HFF-Myc (cell line): ENCODE measurements at regions not wholly inside any gene's neighbourhood (a gene's known extent, or its start where the extent isn't known, plus 50 kb on each side); places are given as distances from the start of the nearest gene placed in this dataset.

Experiments
- DNase-seq: peaks from one replicate; pipeline ENCODE4 v3.0.0-alpha.2; 2011; ENCODE audit warnings: low read depth; ENCODE audit errors: extremely low read depth
- H3K4me3 ChIP-seq: replicated peaks from 2 replicates; pipeline ENCODE4 v1.5.1; 2011; ENCODE audit warnings: low read depth, mild to moderate bottlenecking, control low read depth, low read length
- TF ChIP-seq, protein P1 (sequence below): IDR thresholded peaks from 2 replicates; pipeline ENCODE4 v1.5.1; 2012; ENCODE audit warnings: mild to moderate bottlenecking, low read depth, low read length, control low read depth; ENCODE audit errors: missing control alignments

DNA sequence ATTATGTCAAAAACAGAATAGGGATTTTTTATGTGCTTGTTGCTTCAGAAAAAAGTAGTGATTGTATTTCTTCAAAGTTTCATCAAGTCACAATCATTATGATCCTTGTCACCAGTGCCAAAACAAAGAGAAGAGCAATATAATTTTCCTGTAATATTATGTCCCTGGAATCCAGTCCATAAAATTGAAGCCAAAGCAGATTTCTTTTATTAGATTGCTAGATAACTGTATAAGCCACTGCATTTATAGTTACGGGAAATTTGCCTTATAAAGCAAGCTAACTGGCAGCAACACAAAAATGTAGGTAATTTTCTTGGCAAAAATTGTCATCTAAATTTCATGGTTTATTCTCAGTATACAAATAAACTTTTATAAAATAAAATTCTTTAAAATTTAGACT lies 296.1 kb upstream of the ANKRD50 start:
- DNase-seq: no peak
- TF ChIP-seq, protein P1, sequence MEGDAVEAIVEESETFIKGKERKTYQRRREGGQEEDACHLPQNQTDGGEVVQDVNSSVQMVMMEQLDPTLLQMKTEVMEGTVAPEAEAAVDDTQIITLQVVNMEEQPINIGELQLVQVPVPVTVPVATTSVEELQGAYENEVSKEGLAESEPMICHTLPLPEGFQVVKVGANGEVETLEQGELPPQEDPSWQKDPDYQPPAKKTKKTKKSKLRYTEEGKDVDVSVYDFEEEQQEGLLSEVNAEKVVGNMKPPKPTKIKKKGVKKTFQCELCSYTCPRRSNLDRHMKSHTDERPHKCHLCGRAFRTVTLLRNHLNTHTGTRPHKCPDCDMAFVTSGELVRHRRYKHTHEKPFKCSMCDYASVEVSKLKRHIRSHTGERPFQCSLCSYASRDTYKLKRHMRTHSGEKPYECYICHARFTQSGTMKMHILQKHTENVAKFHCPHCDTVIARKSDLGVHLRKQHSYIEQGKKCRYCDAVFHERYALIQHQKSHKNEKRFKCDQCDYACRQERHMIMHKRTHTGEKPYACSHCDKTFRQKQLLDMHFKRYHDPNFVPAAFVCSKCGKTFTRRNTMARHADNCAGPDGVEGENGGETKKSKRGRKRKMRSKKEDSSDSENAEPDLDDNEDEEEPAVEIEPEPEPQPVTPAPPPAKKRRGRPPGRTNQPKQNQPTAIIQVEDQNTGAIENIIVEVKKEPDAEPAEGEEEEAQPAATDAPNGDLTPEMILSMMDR: no peak
- H3K4me3 ChIP-seq: no peak overlapping the region

DNA sequence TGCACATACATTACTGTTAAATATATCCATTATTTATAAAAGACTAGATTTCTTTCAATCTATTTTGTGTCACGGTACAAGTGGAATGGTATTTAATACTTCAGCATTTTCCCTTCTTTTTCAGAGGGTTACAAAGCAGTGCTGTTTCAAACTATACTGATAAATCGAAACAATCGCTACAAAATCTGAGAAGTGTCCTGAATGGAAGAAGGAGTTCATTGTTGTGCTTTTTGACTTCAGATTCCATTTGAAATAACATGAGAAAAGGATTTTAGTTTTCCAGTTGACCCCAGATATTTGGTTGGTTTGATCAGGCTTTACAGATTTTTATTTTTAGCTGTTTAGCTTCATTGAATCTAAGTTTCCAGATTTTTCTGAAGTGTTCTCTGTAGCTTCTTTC lies 292.1 kb upstream of the ANKRD50 start:
- no peak for DNase-seq
- no peak overlapping the region for H3K4me3 ChIP-seq
- TF ChIP-seq, protein P1: no peak

DNA sequence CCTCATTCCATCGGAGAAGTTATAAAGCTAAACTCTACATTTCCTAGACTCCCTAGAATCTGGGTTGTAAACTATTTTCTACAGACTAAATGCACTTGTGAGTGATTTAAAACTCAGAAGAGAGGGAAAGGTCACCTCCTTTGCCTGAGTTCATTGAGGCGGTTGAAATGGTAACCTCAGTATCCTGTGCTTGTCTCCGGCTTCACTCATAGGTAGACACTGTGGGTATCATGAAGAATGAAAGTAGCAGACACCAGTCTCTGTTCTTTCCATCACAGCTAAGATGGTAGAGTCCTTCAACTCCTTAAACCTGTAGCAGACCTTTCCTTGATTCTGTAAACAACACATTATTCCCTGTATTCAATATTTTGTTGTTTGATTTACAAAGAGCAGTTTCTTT lies 291.3 kb upstream of the ANKRD50 start:
- H3K4me3 ChIP-seq: no peak overlapping the region
- DNase-seq: no peak
- TF ChIP-seq, protein P1: no peak

DNA sequence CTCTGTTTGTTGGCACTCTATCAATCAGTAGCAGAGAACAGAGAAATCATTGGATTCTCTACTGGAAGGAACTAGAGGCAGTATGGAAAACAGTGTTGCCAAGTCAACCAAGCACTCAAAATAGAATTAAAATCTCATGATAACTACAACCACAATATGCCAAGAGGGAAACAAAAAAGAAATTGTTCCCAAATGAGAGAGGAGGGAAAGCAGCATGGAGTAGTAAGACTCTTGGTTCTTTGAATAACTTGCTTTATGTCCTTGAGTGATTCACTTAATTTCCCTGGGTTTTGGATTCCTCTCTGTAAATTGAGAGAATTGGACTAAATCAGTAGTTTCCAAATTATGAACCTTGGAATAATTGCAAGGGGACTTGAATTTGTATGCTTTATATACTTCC lies 285.5 kb upstream of the ANKRD50 start:
- TF ChIP-seq, protein P1: no peak
- H3K4me3 ChIP-seq: no peak overlapping the region
- no peak for DNase-seq

DNA sequence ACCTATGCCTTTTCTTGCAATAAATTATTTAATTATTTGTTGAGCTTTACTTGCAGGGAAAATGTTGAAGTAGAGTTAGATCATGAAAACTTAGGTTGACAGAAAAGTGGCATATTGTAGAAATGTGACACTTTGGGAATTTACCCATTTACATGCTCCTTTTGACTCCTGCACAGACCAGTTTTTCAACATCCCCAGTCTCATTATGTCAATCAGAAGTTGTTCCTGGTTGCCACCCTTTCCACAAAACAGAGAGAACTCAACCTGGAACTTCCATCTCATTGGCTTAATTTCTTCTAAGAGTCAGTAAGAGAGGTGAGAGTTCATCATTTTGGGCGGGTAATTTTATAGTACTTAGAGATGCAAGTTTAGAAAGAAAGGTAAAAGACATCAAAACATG lies 284.6 kb upstream of the ANKRD50 start:
- no peak for DNase-seq
- no peak overlapping the region for H3K4me3 ChIP-seq
- TF ChIP-seq, protein P1: no peak

DNA sequence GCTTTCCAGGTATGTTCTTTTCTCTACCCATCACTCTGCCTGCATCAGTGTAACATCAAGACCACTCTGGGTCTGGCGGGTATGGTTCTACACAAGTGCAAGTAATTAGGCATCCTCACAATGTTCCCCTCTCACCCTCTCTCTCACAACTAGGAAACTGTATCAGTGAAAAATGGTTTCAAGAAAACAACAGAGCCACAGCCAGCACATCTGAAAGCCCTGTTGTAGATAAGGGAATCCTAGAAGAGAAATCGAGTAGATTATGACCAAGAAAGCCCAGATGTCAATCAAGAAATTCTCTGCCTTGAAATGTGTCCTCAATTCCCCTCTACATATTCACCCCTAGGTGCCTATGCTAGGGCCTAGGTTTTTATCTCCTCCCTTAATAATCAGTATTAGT lies 281.3 kb upstream of the ANKRD50 start:
- H3K4me3 ChIP-seq: no peak overlapping the region
- DNase-seq: no peak
- TF ChIP-seq, protein P1: no peak

DNA sequence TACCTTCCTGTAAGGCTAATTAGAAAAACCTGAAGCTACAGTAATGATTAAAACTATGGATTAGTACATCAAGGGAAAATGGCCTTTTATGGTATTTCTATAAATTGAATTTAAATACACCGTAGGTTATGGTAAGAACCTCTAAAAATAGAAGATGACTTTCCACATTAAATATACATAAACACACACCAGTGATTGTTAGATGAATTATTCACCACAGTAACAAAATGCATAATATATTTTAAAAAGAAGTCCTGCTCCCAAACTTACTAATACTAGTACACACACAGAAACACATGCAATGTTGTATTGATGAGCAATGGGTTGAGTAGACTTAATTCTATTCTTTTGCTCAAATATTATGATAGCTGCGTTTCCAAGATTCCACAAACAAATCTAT lies 277.9 kb upstream of the ANKRD50 start:
- DNase-seq: no peak
- no peak overlapping the region for H3K4me3 ChIP-seq
- TF ChIP-seq, protein P1: no peak
